Endothelial cell of umbilical vein (primary cell): ENCODE measurements at regions not wholly inside any gene's neighbourhood (a gene's known extent, or its start where the extent isn't known, plus 50 kb on each side); places are given as distances from the start of the nearest gene placed in this dataset.

Experiments
- BruUV-seq: library from RNA; stranded (reverse); fragments of 400-500 nt; replicated peaks from 2 replicates; lab custom pipeline; 2021; lab: Mats Ljungman, UMichigan
- CTCF ChIA-PET: fragments of 300-600, 350-600 bp; sonication (Branson Sonifier 250); formaldehyde crosslinking; loops from one replicate; lab custom pipeline; 2021; ENCODE audit warnings: antibody characterized with exemption, inconsistent platforms; lab: Charles Lee
- POLR2A ChIA-PET: fragments of 300-600, 350-600 bp; sonication (Branson Sonifier 250); formaldehyde crosslinking; loops from one replicate; lab custom pipeline; 2021; ENCODE audit warnings: antibody characterized with exemption, inconsistent platforms; lab: Charles Lee
- DNase-seq: peaks from one replicate; pipeline ENCODE4 v3.0.0-alpha.2; 2011; ENCODE audit warnings: low read depth, low spot score
- FAIRE-seq: peaks from 2 replicates; lab custom pipeline; 2011; peaks lifted over from hg19 to GRCh38; lab: Jason Lieb, UNC
- H2AFZ ChIP-seq: 2 replicates; pipeline ENCODE4 v1.6.0; 2012; ENCODE audit warnings: low read depth, low read length, control low read depth, inconsistent platforms
- H3K27ac ChIP-seq: 2 replicates; pipeline ENCODE4 v1.5.1; 2011; ENCODE audit warnings: low read depth, mild to moderate bottlenecking, control low read depth, low read length, moderate library complexity; ENCODE audit not compliant: insufficient read depth
- H3K27me3 ChIP-seq, 2 experiments: 2 replicates each; pipeline versions ENCODE4 v1.6.0 to v1.6.1; 2011; ENCODE audit warnings: low read length in 2 of 2, mixed read lengths in 1 of 2; ENCODE audit not compliant: control insufficient read depth in 2 of 2, insufficient read depth in 2 of 2
- H3K36me3 ChIP-seq, 2 experiments: 2 replicates in 1 of 2; 3 replicates in 1 of 2; pipeline ENCODE4 v1.5.1; 2011; ENCODE audit warnings: low read length in 2 of 2, mild to moderate bottlenecking in 1 of 2, moderate library complexity in 1 of 2; ENCODE audit not compliant: control insufficient read depth in 2 of 2, insufficient read depth in 2 of 2; ENCODE audit errors: extremely low read depth in 1 of 2
- H3K4me1 ChIP-seq: 3 replicates; pipeline ENCODE4 v1.5.1; 2011; ENCODE audit warnings: mild to moderate bottlenecking, low read length; ENCODE audit not compliant: control insufficient read depth, insufficient read depth; ENCODE audit errors: extremely low read depth
- H3K4me2 ChIP-seq: 2 replicates; pipeline ENCODE4 v1.6.1; 2011; ENCODE audit warnings: low read length, control low read depth, mixed read lengths; ENCODE audit not compliant: insufficient read depth
- H3K4me3 ChIP-seq, 3 experiments: fragments of 200-600 bp in 1 of 3; sonication (generic), shearing (Covaris generic) in 1 of 3; replicated peaks in 1 of 3; 2 replicates each; pipeline ENCODE4 v1.5.1; 2011 to 2016; ENCODE audit warnings: control low read depth in 3 of 3, low read length in 3 of 3, mild to moderate bottlenecking in 2 of 3, inconsistent platforms in 1 of 3, low read depth in 1 of 3, moderate library complexity in 1 of 3; ENCODE audit not compliant: insufficient read depth in 1 of 3
- H3K79me2 ChIP-seq: 2 replicates; pipeline ENCODE4 v1.6.0; 2012; ENCODE audit warnings: low read length, inconsistent platforms; ENCODE audit not compliant: control insufficient read depth, insufficient read depth
- H3K9ac ChIP-seq: replicated peaks from 2 replicates; pipeline ENCODE3; 2011; ENCODE audit warnings: low read length, control low read depth; ENCODE audit not compliant: insufficient read depth; ENCODE audit errors: extremely low read depth
- H3K9me1 ChIP-seq: replicated peaks from 3 replicates; pipeline ENCODE4 v1.6.0; 2011; ENCODE audit warnings: mild to moderate bottlenecking, low read length; ENCODE audit not compliant: control insufficient read depth, insufficient read depth; ENCODE audit errors: extremely low read depth
- H3K9me3 ChIP-seq: replicated peaks from 2 replicates; pipeline ENCODE4 v1.5.1; 2012; ENCODE audit warnings: low read length, inconsistent platforms; ENCODE audit not compliant: control insufficient read depth, insufficient read depth
- H4K20me1 ChIP-seq: replicated peaks from 2 replicates; pipeline ENCODE3; 2011; ENCODE audit warnings: mild to moderate bottlenecking, low read length; ENCODE audit not compliant: control insufficient read depth, insufficient read depth; ENCODE audit errors: extremely low read depth
- CTCF ChIP-seq, 2 donors: IDR thresholded peaks; 1 replicate in 1 of 2; 2 replicates in 1 of 2; pipeline ENCODE4 v1.5.1; 2011; ENCODE audit warnings: low read length in 2 of 2, mild to moderate bottlenecking in 2 of 2, moderate library complexity in 2 of 2, control low read depth in 1 of 2, inconsistent platforms in 1 of 2, low read depth in 1 of 2; ENCODE audit not compliant: insufficient read depth in 1 of 2; ENCODE audit errors: extremely low read depth in 1 of 2
- EZH2 ChIP-seq: IDR thresholded peaks from 2 replicates; pipeline ENCODE4 v1.6.1; 2012; ENCODE audit warnings: borderline replicate concordance, low read depth, mild to moderate bottlenecking, moderate library complexity, low read length, inconsistent platforms; ENCODE audit not compliant: severe bottlenecking
- FOS ChIP-seq: IDR thresholded peaks from 2 replicates; pipeline ENCODE4 v1.6.1; 2011; ENCODE audit warnings: mild to moderate bottlenecking, low read length, moderate library complexity, borderline replicate concordance; ENCODE audit not compliant: insufficient read depth
- GATA2 ChIP-seq: IDR thresholded peaks from 2 replicates; pipeline ENCODE4 v1.7.0; 2011; ENCODE audit warnings: low read depth, mild to moderate bottlenecking, moderate library complexity, mixed read lengths, low read length; ENCODE audit not compliant: insufficient read length, insufficient read depth
- JUN ChIP-seq: IDR thresholded peaks from 2 replicates; pipeline ENCODE4 v1.6.1; 2011; ENCODE audit warnings: borderline replicate concordance, low read depth; ENCODE audit not compliant: insufficient read length, insufficient read depth
- MAX ChIP-seq: IDR thresholded peaks from 2 replicates; pipeline ENCODE4 v1.6.1; 2011; ENCODE audit not compliant: insufficient read depth, insufficient read length
- MYC ChIP-seq: IDR thresholded peaks from one replicate; pipeline ENCODE4 v1.6.1; 2011; ENCODE audit warnings: mild to moderate bottlenecking, low read depth, low read length
- POLR2A ChIP-seq: IDR thresholded peaks from 2 replicates; pipeline ENCODE4 v1.6.1; 2012; ENCODE audit warnings: low read depth, mild to moderate bottlenecking, control low read depth, low read length
- POLR2AphosphoS5 ChIP-seq: IDR thresholded peaks from 2 replicates; pipeline ENCODE4 v1.6.1; 2012; ENCODE audit warnings: low read depth, mild to moderate bottlenecking, control low read depth, low read length, moderate library complexity; ENCODE audit not compliant: insufficient read depth
- dilution Hi-C: fragments of 300-500 bp; cut with MboI; formaldehyde crosslinking; loops from one replicate; pipeline ENCODE4 v1.15.0; 2019; ENCODE audit warnings: low sequenced_read_pairs; ENCODE audit not compliant: extremely low pct_ligation_motif_present
- intact Hi-C: fragments of 100-400 bp; cut with micrococcal nuclease; formaldehyde crosslinking; loops from one replicate; pipeline ENCODE4 v1.10.0; 2022

- intact Hi-C loops (no loop called here), dilution Hi-C loops (no loop called here)
- no peaks in the 10 kb centered on the region for H3K4me1 ChIP-seq
- H3K9ac ChIP-seq, result no peak overlapping the region
- H3K4me2 ChIP-seq, result no peak overlapping the region
- H3K79me2 ChIP-seq, result no peaks in the 10 kb centered on the region
- no peak overlapping the region for H3K4me3 ChIP-seq
- H4K20me1 ChIP-seq, result no peaks in the 10 kb centered on the region
- no peaks in the 10 kb centered on the region for H3K27me3 ChIP-seq
- DNase-seq (no peak), FAIRE-seq (no peak)
- ChIA-PET POLR2A (no interaction called here), CTCF (no interaction called here)
- no peak overlapping the region for H3K27ac ChIP-seq
- H3K36me3 ChIP-seq, result no peaks in the 10 kb centered on the region
- no TSS peak for BruUV-seq
- TF ChIP-seq MYC, result no peak
- H3K9me1 ChIP-seq, result no peaks in the 10 kb centered on the region
- H3K9me3 ChIP-seq, result no peaks in the 10 kb centered on the region
- no peak overlapping the region for H2AFZ ChIP-seq
These were observed 704.0 kb upstream of the IGFBP3 start for GRCh38 chr7:46625032-46625431.

- Histone ChIP-seq H3K9ac (no peak overlapping the region), H2AFZ (no peak overlapping the region), H3K27me3 (no peaks in the 10 kb centered on the region), H3K9me1 (no peaks in the 10 kb centered on the region), H3K27ac (no peak overlapping the region), H3K36me3 (no peaks in the 10 kb centered on the region), H3K79me2 (no peaks in the 10 kb centered on the region), H4K20me1 (no peaks in the 10 kb centered on the region), H3K4me1 (no peaks in the 10 kb centered on the region), H3K4me3 (no peak overlapping the region), H3K9me3 (no peaks in the 10 kb centered on the region), H3K4me2 (no peak overlapping the region)
- TF ChIP-seq EZH2 (no peak), POLR2A (no peak), GATA2 (no peak), POLR2AphosphoS5 (no peak), CTCF (IDR thresholded peaks at IDR 0.05; ENCODE audit: extremely low read depth in 1 of 2, insufficient read depth in 1 of 2, low read depth in 1 of 2, low read length in 2 of 2) (no peak), FOS (no peak), JUN (no peak), MAX (no peak), MYC (no peak)
- POLR2A ChIA-PET, result no interaction called here
- FAIRE-seq (no peak), DNase-seq (no peak)
- dilution Hi-C loops, result no loop called here
- no TSS peak for BruUV-seq
- CTCF ChIA-PET, result no interaction called here
- intact Hi-C loops, result no loop called here
These were observed 701.2 kb upstream of the IGFBP3 start for GRCh38 chr7:46622251-46622650.
